Vagina (tissue), 2 donors: ENCODE measurements at regions not wholly inside any gene's neighbourhood (a gene's known extent, or its start where the extent isn't known, plus 50 kb on each side); places are given as distances from the start of the nearest gene placed in this dataset.

Experiments used
- POLR2A ChIP-seq, 2 donors: fragments of 450-650 bp; IDR thresholded peaks; one replicate each; pipeline ENCODE4 v1.6.1; 2017; ENCODE audit warnings: antibody characterized with exemption in 2 of 2, mild to moderate bottlenecking in 2 of 2, moderate library complexity in 2 of 2
- TF ChIP-seq, protein P1 (sequence below), 3 experiments: fragments of 450-650 bp in 2 of 3; fragments of 200-600 bp in 1 of 3; sonication (generic) in 1 of 3; IDR thresholded peaks; one replicate each; pipeline ENCODE4 v1.5.1; 2017 to 2019; ENCODE audit warnings: antibody characterized with exemption in 3 of 3, mild to moderate bottlenecking in 2 of 3, moderate library complexity in 2 of 3

DNA sequence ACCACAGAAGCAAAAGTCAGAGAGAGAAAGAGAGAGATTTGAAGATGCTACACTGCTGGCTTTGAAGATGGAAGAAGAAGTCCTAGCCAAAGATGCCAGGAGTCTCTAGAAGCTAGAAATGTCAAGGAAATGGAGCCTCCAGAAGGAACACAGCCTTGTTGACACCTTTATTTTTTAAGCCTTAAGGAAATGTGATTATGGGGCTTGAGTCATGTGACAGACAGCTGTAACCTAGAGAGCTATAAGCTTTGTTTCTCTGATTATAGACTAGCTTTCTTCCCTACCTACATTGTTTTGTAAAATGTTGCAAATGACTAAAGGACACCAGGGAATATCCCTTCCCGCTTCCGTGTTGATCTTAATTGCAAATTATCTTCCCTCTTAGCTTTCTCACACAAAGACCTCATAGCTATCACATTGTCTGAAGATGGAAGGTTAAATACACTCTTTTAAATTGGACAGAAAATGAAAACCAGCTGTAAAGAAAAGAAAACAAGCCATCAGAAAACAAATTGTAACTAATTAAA is 199.9 kb downstream of the ARHGAP12 start:
- TF ChIP-seq, protein P1, sequence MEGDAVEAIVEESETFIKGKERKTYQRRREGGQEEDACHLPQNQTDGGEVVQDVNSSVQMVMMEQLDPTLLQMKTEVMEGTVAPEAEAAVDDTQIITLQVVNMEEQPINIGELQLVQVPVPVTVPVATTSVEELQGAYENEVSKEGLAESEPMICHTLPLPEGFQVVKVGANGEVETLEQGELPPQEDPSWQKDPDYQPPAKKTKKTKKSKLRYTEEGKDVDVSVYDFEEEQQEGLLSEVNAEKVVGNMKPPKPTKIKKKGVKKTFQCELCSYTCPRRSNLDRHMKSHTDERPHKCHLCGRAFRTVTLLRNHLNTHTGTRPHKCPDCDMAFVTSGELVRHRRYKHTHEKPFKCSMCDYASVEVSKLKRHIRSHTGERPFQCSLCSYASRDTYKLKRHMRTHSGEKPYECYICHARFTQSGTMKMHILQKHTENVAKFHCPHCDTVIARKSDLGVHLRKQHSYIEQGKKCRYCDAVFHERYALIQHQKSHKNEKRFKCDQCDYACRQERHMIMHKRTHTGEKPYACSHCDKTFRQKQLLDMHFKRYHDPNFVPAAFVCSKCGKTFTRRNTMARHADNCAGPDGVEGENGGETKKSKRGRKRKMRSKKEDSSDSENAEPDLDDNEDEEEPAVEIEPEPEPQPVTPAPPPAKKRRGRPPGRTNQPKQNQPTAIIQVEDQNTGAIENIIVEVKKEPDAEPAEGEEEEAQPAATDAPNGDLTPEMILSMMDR (IDR thresholded peaks at IDR 0.05) = no peak
- no peak for TF ChIP-seq POLR2A (IDR thresholded peaks at IDR 0.05)
